ENCODE measurements at regions not wholly inside any gene's neighbourhood (a gene's known extent, or its start where the extent isn't known, plus 50 kb on each side); places are given as distances from the start of the nearest gene placed in this dataset.

- Histone ChIP-seq H3K36me3 (ENCODE audit: control insufficient read depth, low read length) (no peaks in the 10 kb centered on the region), H3K4me3 (ENCODE audit: low read length) (no peak overlapping the region), H3K79me2 (ENCODE audit: control insufficient read depth, low read length) (no peaks in the 10 kb centered on the region), H3K9me3 (ENCODE audit: control insufficient read depth, insufficient read depth, low read length) (no peaks in the 10 kb centered on the region), H3K27ac (ENCODE audit: low read depth, low read length) (no peak overlapping the region), H3K4me1 (ENCODE audit: control insufficient read depth, low read length) (no peaks in the 10 kb centered on the region), H3K9me2 (replicated peaks; ENCODE audit: control insufficient read depth, low read length) (no peaks in the 10 kb centered on the region), H4K20me1 (ENCODE audit: control insufficient read depth, insufficient read depth, low read depth, low read length) (no peaks in the 10 kb centered on the region), H3K27me3 (ENCODE audit: control insufficient read depth, low read length) (no peaks in the 10 kb centered on the region), H3F3A (ENCODE audit: control insufficient read depth, insufficient read depth) (no peaks in the 10 kb centered on the region), H3K4me2 (ENCODE audit: low read length) (no peak overlapping the region)
- TF ChIP-seq CTCF (IDR thresholded peaks at IDR 0.05; ENCODE audit: low read depth, low read length, poor library complexity, severe bottlenecking) (no peak), EZH2phosphoT487 (IDR thresholded peaks at IDR 0.05; ENCODE audit: borderline replicate concordance, low read length) (no peak)
Observed at GRCh38 chr5:17891881-17892280, 257.6 kb downstream of the TAF11L14 start.

GRCh38 chr5:17893026-17893635 is 258.9 kb downstream of the TAF11L14 start:
- Histone ChIP-seq H3K36me3 (ENCODE audit: control insufficient read depth, low read length) (no peaks in the 10 kb centered on the region), H3K4me3 (ENCODE audit: low read length) (no peak overlapping the region), H3K79me2 (ENCODE audit: control insufficient read depth, low read length) (no peaks in the 10 kb centered on the region), H3K4me1 (ENCODE audit: control insufficient read depth, low read length) (no peaks in the 10 kb centered on the region), H3K4me2 (ENCODE audit: low read length) (no peak overlapping the region), H3K9me2 (replicated peaks; ENCODE audit: control insufficient read depth, low read length) (no peaks in the 10 kb centered on the region), H4K20me1 (ENCODE audit: control insufficient read depth, insufficient read depth, low read depth, low read length) (no peaks in the 10 kb centered on the region), H3K9me3 (ENCODE audit: control insufficient read depth, insufficient read depth, low read length) (no peaks in the 10 kb centered on the region), H3F3A (ENCODE audit: control insufficient read depth, insufficient read depth) (no peaks in the 10 kb centered on the region), H3K27me3 (ENCODE audit: control insufficient read depth, low read length) (no peaks in the 10 kb centered on the region), H3K27ac (ENCODE audit: low read depth, low read length) (no peak overlapping the region)
- no peak for TF ChIP-seq EZH2phosphoT487 (IDR thresholded peaks at IDR 0.05; ENCODE audit: borderline replicate concordance, low read length)
- no peak for TF ChIP-seq CTCF (IDR thresholded peaks at IDR 0.05; ENCODE audit: low read depth, low read length, poor library complexity, severe bottlenecking)

GRCh38 chr5:17895288-17896033 is 261.2 kb downstream of the TAF11L14 start:
- Histone ChIP-seq H3K36me3 (ENCODE audit: control insufficient read depth, low read length) (no peaks in the 10 kb centered on the region), H3K9me2 (replicated peaks; ENCODE audit: control insufficient read depth, low read length) (no peaks in the 10 kb centered on the region), H3K4me1 (ENCODE audit: control insufficient read depth, low read length) (no peaks in the 10 kb centered on the region), H3K9me3 (ENCODE audit: control insufficient read depth, insufficient read depth, low read length) (no peaks in the 10 kb centered on the region), H3K27me3 (ENCODE audit: control insufficient read depth, low read length) (no peaks in the 10 kb centered on the region), H4K20me1 (ENCODE audit: control insufficient read depth, insufficient read depth, low read depth, low read length) (no peaks in the 10 kb centered on the region), H3K27ac (ENCODE audit: low read depth, low read length) (no peak overlapping the region), H3K4me2 (ENCODE audit: low read length) (no peak overlapping the region), H3K79me2 (ENCODE audit: control insufficient read depth, low read length) (no peaks in the 10 kb centered on the region), H3K4me3 (ENCODE audit: low read length) (no peak overlapping the region), H3F3A (ENCODE audit: control insufficient read depth, insufficient read depth) (no peaks in the 10 kb centered on the region)
- TF ChIP-seq EZH2phosphoT487 (IDR thresholded peaks at IDR 0.05; ENCODE audit: borderline replicate concordance, low read length) (no peak), CTCF (IDR thresholded peaks at IDR 0.05; ENCODE audit: low read depth, low read length, poor library complexity, severe bottlenecking) (no peak)
